Thyroid gland (tissue), 4 donors: ENCODE measurements at regions not wholly inside any gene's neighbourhood (a gene's known extent, or its start where the extent isn't known, plus 50 kb on each side); places are given as distances from the start of the nearest gene placed in this dataset.

ENCODE experiments used
- DNase-seq, 2 donors: peaks; one replicate each; pipeline ENCODE4 v3.0.0-alpha.2; 2019
- H3K27ac ChIP-seq, 3 donors: fragments of 200-600 bp; sonication (generic); 1 replicate in 2 of 3; 2 replicates in 1 of 3; pipeline ENCODE4 v1.5.1; 2016 to 2019; ENCODE audit warnings: mild to moderate bottlenecking in 1 of 3, moderate library complexity in 1 of 3
- H3K27me3 ChIP-seq: fragments of 200-600 bp; sonication (generic); one replicate; pipeline ENCODE4 v1.5.1; 2019
- H3K36me3 ChIP-seq, 2 donors: fragments of 200-600 bp; sonication (generic); one replicate each; pipeline ENCODE4 v1.5.1; 2016 to 2019
- H3K4me1 ChIP-seq, 2 donors: fragments of 200-600 bp; sonication (generic); one replicate each; pipeline ENCODE4 v1.5.1; 2017 to 2019
- H3K4me3 ChIP-seq, 3 donors: fragments of 200-600 bp; sonication (generic); replicated peaks in 1 of 3; 1 replicate in 2 of 3; 2 replicates in 1 of 3; pipeline ENCODE4 v1.5.1; 2016; ENCODE audit warnings: mild to moderate bottlenecking in 1 of 3
- H3K9me3 ChIP-seq: fragments of 200-600 bp; sonication (generic); one replicate; pipeline ENCODE4 v1.5.1; 2017
- POLR2A ChIP-seq, 2 donors: fragments of 450-650 bp; IDR thresholded peaks; one replicate each; pipeline ENCODE4 v1.6.1; 2017; ENCODE audit warnings: antibody characterized with exemption in 2 of 2, mild to moderate bottlenecking in 2 of 2, moderate library complexity in 1 of 2
- WGBS, 2 donors: methylation state at CpG; one replicate each; pipeline ENCODE4 v1.1.5; 2017; 5-methylcytosine and 5-hydroxymethylcytosine counted together
- intact Hi-C: fragments of 100-400 bp; cut with DNase I; formaldehyde crosslinking; loops from one replicate; pipeline ENCODE4 v1.15.1; 2023
- TF ChIP-seq, protein P1 (sequence below), 6 experiments: fragments of 200-600 bp in 3 of 6; fragments of 450-650 bp in 3 of 6; sonication (generic) in 3 of 6; IDR thresholded peaks; one replicate each; pipeline ENCODE4 v1.5.1; 2016 to 2019; ENCODE audit warnings: antibody characterized with exemption in 6 of 6, mild to moderate bottlenecking in 2 of 6, inconsistent platforms in 1 of 6, moderate library complexity in 1 of 6

DNA sequence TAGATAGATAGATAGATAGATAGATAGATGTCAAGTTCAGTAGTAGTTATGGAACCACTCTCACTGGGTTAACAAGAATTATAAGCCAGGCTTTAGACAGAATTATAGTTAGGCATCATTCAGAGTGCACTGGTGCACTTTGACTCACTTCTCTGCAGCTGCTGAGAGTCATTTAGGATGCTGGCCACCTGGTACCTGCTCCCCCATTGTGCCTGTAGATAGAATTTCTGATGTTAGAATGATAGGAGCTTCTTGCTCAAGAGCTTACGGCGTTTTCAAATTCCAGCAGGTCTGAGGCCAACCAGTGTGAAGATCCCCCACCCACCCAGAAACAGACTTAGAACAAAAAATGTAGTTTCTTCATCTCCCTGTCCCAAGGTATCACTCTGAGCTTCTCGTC lies 107.8 kb upstream of the HMCN1 start:
- Histone ChIP-seq H3K36me3 (no peaks in the 10 kb centered on the region), H3K4me1 (no peaks in the 10 kb centered on the region), H3K9me3 (no peaks in the 10 kb centered on the region), H3K27me3 (no peaks in the 10 kb centered on the region), H3K27ac (no peak overlapping the region), H3K4me3 (no peak overlapping the region)
- intact Hi-C loops = no loop called here
- DNase-seq = no peak
- WGBS, 2 donors = 87 to 90% methylated on average over 3 of the region's 3 CpGs
- TF ChIP-seq, protein P1, sequence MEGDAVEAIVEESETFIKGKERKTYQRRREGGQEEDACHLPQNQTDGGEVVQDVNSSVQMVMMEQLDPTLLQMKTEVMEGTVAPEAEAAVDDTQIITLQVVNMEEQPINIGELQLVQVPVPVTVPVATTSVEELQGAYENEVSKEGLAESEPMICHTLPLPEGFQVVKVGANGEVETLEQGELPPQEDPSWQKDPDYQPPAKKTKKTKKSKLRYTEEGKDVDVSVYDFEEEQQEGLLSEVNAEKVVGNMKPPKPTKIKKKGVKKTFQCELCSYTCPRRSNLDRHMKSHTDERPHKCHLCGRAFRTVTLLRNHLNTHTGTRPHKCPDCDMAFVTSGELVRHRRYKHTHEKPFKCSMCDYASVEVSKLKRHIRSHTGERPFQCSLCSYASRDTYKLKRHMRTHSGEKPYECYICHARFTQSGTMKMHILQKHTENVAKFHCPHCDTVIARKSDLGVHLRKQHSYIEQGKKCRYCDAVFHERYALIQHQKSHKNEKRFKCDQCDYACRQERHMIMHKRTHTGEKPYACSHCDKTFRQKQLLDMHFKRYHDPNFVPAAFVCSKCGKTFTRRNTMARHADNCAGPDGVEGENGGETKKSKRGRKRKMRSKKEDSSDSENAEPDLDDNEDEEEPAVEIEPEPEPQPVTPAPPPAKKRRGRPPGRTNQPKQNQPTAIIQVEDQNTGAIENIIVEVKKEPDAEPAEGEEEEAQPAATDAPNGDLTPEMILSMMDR (IDR thresholded peaks at IDR 0.05) = no peak
- TF ChIP-seq POLR2A (IDR thresholded peaks at IDR 0.05) = no peak

DNA sequence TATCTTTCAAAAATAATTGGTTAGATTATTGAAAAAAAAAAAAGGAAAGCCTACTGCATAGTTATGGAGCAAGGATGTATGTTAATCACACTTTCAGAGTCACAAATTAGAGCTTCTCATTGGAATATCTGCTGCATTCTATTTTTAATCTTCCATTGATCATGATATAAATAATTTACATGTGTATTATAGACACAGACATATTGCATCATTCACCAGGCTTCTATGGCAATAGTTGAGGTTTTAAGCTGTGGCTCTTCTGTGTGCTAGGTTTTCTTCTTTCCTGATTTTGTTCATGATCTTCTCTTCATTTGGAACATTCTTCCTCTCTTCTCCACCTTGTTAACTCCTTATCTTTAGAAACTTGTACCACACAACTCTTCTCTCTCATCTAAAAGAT lies 123.2 kb upstream of the HMCN1 start:
- no peaks in the 10 kb centered on the region for H3K9me3 ChIP-seq
- no peaks in the 10 kb centered on the region for H3K4me1 ChIP-seq
- no peak for TF ChIP-seq POLR2A (IDR thresholded peaks at IDR 0.05)
- TF ChIP-seq, protein P1 (IDR thresholded peaks at IDR 0.05) = no peak
- H3K27me3 ChIP-seq = no peaks in the 10 kb centered on the region
- H3K4me3 ChIP-seq = no peak overlapping the region
- intact Hi-C loops = no loop called here
- DNase-seq = no peak
- H3K36me3 ChIP-seq = no peaks in the 10 kb centered on the region
- no peak overlapping the region for H3K27ac ChIP-seq

DNA sequence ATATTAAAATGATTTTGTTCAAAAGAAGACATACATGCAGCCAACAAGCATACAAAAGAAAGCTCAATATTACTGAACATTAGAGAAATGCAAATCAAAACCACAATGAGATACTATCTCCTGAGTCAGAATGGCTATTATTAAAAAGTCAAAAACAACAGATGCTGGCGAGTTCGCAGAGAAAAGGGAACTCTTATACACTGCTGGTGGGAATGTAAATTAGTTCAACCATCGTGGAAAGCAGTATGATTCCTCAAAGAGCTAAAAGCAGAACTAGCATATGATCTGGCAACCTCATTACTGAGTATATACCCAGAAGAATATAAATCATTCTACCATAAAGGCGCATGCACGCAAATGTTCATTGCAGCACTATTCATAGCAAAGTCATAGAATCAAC lies 126.0 kb upstream of the HMCN1 start:
- no peaks in the 10 kb centered on the region for H3K4me1 ChIP-seq
- H3K27me3 ChIP-seq = no peaks in the 10 kb centered on the region
- WGBS, 2 donors = 87% methylated on average over 5 of the region's 5 CpGs
- no peak overlapping the region for H3K27ac ChIP-seq
- H3K36me3 ChIP-seq = no peaks in the 10 kb centered on the region
- TF ChIP-seq, protein P1 (IDR thresholded peaks at IDR 0.05) = no peak
- TF ChIP-seq POLR2A (IDR thresholded peaks at IDR 0.05) = no peak
- DNase-seq = no peak
- intact Hi-C loops = no loop called here
- H3K9me3 ChIP-seq = no peaks in the 10 kb centered on the region
- H3K4me3 ChIP-seq = no peak overlapping the region

DNA sequence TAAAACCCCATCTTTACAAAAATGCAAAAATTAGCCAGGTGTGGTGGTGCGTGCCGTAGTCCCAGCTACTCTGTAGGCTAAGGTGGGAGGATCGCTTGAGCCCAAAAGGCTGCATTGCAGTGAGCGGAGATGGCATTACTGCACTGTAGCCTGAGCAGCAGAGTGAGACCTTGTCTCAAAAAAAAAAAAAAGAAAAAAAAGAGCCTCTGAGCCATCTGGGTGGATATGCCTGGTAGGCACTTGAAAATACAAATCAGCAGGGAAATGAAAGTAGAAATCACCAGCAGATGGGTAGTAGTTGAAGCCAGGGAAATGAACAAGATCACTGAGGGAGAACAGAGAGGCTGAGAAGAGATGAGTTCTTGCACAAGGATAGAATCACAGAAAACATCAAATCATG lies 131.0 kb upstream of the HMCN1 start:
- no peak for DNase-seq
- WGBS, 2 donors = 95 to 99% methylated on average over 4 of the region's 4 CpGs
- TF ChIP-seq, protein P1 (IDR thresholded peaks at IDR 0.05) = no peak
- no peak for TF ChIP-seq POLR2A (IDR thresholded peaks at IDR 0.05)
- Histone ChIP-seq H3K36me3 (no peaks in the 10 kb centered on the region), H3K27ac (no peak overlapping the region), H3K27me3 (no peaks in the 10 kb centered on the region), H3K4me1 (no peaks in the 10 kb centered on the region), H3K4me3 (no peak overlapping the region), H3K9me3 (no peaks in the 10 kb centered on the region)
- intact Hi-C loops = no loop called here

DNA sequence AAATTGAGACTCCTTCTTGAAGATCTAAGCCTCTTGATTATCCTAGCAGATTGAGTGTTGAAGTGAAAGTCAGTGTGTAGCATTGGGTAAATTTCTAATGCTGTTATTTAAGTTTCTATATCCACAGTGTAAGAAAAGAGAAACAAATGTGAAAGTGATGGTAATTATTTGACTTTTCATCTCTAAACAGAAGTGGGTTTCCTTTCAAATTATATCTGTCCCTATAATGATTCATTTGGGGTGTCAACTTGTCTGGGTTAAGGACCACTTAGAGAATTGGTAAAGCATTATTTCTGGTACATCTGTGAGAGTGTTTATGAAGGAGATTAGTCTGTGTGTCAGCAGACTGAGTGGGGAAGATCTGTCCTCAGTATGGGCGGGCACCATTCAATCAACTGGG lies 133.0 kb upstream of the HMCN1 start:
- intact Hi-C loops = no loop called here
- Histone ChIP-seq H3K27ac (no peak overlapping the region), H3K4me3 (no peak overlapping the region), H3K36me3 (no peaks in the 10 kb centered on the region), H3K9me3 (no peaks in the 10 kb centered on the region), H3K27me3 (no peaks in the 10 kb centered on the region), H3K4me1 (no peaks in the 10 kb centered on the region)
- TF ChIP-seq, protein P1 (IDR thresholded peaks at IDR 0.05) = no peak
- no peak for TF ChIP-seq POLR2A (IDR thresholded peaks at IDR 0.05)
- WGBS, 2 donors = 91 to 93% methylated on average over 1 of the region's 1 CpG
- DNase-seq = no peak
